ENCODE measurements at regions not wholly inside any gene's neighbourhood (a gene's known extent, or its start where the extent isn't known, plus 50 kb on each side); places are given as distances from the start of the nearest gene placed in this dataset.

DNA sequence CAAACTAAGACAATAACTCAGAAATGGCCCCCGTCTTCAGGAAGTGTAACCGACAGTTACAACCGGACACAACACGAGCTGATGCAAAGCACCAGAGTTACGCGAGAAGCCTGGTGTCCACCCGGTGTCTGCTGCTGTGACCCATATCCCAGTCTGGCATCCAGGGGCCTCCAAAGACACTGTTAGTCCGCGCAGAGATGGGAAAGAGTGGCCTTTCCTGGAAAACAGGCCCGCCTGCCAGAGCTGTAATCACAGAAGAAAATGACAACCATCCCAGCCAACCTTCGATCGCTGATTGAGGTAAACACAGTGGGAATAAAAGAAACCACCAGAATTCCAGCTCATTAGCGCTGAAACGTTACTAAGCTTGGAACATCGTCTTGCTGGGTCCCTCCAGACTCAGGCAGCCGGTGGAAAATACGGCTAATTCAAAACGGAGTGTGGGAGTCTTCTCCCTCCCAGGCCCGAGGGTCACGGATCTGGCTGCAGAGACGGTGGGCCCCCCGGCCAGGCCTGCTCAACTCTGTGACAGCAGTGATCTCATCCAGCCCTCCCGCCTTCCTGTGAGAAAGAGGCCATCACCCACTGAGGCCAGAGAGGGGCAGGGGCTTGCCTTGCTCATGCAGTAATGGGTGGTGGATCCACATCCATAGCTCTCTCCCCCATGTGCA is 273.9 kb upstream of the RTL1 start:
- TF ChIP-seq, protein P1, sequence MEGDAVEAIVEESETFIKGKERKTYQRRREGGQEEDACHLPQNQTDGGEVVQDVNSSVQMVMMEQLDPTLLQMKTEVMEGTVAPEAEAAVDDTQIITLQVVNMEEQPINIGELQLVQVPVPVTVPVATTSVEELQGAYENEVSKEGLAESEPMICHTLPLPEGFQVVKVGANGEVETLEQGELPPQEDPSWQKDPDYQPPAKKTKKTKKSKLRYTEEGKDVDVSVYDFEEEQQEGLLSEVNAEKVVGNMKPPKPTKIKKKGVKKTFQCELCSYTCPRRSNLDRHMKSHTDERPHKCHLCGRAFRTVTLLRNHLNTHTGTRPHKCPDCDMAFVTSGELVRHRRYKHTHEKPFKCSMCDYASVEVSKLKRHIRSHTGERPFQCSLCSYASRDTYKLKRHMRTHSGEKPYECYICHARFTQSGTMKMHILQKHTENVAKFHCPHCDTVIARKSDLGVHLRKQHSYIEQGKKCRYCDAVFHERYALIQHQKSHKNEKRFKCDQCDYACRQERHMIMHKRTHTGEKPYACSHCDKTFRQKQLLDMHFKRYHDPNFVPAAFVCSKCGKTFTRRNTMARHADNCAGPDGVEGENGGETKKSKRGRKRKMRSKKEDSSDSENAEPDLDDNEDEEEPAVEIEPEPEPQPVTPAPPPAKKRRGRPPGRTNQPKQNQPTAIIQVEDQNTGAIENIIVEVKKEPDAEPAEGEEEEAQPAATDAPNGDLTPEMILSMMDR (IDR thresholded peaks at IDR 0.05) = no peak
- no peak for TF ChIP-seq POLR2A (IDR thresholded peaks at IDR 0.05; ENCODE audit: low read depth)
